HG02840 (cell line): ENCODE measurements at regions not wholly inside any gene's neighbourhood (a gene's known extent, or its start where the extent isn't known, plus 50 kb on each side); places are given as distances from the start of the nearest gene placed in this dataset.
"Not testable (repeated sequence)": the region's sequence is repeated elsewhere in the genome, so short reads cannot be mapped to it uniquely, and the experiment has no call there.

Experiments used
- ATAC-seq: cut with Tn5 transposase; IDR thresholded peaks from one replicate; pipeline ENCODE4 v1.9.1; 2021; ENCODE audit warnings: mild to moderate bottlenecking, moderate library complexity, moderate number of reproducible peaks; ENCODE audit not compliant: unreplicated experiment, low FRiP score

DNA sequence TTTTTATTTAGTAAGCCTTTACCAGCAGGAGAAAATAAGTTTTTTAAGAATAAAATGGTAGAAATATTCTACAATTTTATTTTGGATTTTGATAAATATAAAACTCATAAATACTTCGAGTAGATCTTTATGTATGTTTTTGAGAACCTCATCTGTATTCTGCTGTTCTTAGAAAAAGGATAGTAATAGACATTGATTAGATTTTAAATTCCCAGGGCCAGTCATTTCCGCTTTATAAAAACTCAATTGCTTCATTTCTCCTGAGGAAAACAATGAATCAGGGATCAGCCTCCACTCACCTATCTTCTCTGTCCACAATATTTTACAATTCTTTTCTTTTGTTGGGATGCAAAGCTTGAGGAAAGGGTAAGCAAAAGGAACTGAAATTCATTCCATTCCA lies 1983.5 kb upstream of the C9orf72 start:
- no peak for ATAC-seq

DNA sequence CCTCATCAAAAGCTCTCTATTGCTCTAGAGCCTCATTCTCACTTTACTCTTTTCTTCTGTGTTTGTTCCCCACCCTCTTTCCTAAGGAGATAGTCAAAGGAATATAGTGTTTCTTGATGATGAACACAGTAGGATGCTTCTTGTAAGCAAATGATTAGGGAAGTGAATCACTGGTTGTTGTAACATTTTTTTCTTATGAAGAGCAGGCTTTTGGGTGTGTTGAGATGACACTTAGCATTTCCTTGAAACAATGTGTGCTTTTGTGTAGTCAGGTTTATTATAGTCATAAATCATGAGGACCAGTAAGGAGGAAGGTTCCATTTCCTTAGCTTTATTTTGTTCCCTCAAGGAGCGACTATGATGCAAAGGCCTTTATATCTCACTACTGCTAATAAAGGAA lies 1991.3 kb upstream of the C9orf72 start:
- no peak for ATAC-seq

DNA sequence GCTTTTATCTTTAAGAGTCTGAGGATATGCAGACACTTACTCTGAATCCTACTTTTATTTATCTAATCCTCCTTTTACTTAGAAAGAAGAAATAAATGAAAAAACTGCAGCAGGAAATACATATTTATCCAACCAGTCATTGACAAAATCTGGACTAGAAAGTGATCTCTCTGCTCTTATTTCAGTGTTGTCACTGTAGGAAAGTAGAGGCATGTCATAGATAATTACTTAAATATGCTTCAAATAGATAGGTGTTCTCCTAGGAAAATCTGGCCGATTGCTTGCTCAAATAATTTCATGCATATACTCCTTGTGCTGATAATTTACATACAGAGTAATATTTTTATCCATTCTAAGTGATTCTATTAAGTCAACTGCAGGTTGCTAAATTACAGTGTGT lies 2001.9 kb upstream of the C9orf72 start:
- ATAC-seq, result no peak

DNA sequence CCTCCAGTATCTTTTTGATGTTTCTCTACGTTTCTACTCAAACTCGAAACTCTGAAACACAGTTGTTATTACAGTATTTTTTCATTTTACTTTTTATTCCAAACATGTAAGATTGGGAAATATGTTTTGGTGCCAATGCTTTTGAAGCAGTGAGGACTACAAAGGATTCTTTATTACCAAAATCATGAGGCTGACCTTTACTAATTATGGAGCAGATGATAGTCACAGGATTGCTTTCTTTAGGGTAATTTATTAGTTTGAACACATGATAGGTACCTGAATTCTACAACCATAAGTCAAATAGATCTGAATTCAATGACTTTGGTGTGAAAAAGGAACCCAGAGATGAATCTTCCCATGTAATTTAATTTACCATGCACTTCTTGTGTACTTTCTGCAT lies 2015.1 kb upstream of the C9orf72 start:
- no peak for ATAC-seq

- no peak for ATAC-seq
Observed at GRCh38 chr9:29609282-29609681, 2036.0 kb upstream of the C9orf72 start.

DNA sequence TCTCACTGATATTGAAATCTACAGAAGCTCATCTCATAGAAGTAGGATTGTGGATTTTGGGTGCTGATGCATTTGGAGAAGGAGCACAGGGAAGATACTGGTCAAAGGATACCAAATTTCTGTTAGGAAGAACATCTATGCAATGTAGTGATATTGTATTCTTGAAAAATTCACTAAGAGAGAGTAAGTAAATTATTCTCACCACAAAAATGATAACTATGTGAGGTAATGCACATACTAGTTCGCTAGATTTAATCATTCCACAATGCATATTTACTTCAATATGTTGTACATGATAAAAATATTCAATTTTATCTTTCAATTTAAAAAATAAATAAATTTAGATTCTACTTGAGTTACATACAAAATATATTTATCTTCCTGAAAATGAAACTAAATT lies 2040.5 kb upstream of the C9orf72 start:
- ATAC-seq, result no peak

GRCh38 chr9:29616844-29617243 lies 2043.6 kb upstream of the C9orf72 start:
- ATAC-seq, result no peak

DNA sequence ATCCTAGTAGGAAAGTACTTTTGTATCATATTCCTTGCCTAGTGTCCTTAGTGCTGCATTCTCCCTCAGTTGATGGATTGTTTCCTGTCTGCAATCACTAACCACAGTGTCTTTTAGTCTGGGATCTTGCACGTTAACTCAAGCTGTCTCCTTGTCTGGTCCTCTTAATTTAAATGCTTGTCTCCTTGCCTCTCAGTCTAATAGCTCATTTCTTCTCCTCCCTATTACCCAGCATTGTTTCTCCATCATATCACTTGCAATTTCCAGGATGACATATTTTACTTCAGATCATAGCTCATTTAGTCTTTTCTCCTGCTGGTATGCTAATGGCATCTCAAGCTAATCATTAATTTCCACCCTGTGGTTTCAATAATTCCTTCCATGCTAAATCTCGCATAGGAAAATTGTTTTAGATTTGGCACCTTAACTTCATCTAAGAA lies 2052.0 kb upstream of the C9orf72 start:
- no peak for ATAC-seq

DNA sequence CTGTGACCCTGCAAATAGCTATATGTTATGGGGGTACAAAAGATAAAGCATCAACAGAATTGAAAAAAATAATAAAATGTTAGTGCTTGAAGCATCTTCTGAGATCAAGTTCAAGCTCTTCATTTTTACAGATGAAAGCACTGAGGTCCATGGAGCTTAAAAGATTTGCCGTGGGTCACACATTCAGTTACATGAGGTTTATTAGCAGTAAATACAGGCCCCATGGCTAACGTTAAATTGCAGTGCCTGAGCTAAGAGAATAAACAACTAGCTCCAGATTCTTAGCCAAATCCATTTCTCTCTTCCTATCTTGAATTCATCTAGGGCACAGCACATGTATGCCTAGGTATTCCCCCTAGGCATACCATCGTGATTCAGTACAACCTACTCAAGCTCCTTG lies 2052.7 kb upstream of the C9orf72 start:
- no peak for ATAC-seq

- not testable (repeated sequence) for ATAC-seq
Observed at GRCh38 chr9:29628856-29629255, 2055.6 kb upstream of the C9orf72 start.

DNA sequence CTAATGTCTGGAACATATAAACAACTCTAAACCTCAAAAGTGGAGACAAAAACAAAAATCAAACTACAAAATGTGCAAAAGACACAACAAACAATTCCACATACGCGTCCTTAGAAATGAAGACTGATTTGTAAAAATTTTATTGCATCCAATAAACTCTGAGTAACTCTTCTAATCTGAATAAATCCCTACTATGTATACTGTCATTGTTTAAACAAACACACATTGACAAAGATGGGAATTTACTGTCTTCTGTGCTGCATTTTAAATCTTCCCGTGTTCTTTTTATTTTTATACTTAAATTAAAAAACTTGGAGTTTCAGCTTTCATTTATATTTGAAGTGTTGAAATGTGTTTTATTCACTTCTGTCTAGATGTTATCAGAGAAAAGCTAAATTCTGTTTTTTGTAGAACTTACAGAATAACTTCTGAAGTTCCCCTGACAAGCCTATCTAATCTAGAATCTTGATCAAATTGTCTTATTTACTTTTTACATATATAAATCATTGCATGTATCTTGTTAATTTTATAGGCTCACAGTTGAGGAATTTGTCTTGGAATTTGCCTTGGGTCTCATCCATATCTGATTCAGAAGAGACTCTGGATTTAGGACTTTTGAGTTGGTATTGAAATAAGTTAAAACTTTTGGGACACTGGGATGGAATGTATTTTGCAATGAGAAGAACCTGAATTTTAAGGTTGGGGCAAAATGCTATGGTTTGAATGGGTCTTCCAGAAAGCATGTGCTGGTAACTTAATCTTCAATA lies 2064.4 kb upstream of the C9orf72 start:
- no peak for ATAC-seq

- ATAC-seq, result no peak
Observed at GRCh38 chr9:29640507-29640906, 2067.2 kb upstream of the C9orf72 start.

DNA sequence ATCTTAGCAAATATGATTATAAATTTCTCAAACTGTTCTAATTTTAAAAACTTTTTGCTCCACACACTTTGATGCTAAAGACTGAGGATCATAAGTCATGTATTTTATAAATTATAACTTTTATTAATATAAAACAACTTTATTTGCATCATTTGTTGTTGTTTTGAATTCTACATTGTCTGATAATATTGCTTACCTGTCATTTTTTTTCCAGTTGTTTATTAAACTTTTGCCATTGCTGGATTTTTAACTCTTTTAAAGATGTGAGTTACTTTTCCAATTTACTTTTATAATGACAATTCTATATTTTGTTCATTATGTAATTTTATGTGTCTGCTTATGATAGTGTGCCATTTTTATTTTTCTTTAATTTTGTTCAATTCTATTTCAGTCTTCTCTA lies 2071.2 kb upstream of the C9orf72 start:
- ATAC-seq, result no peak

GRCh38 chr9:29647451-29647850 lies 2074.2 kb upstream of the C9orf72 start:
- no peak for ATAC-seq

DNA sequence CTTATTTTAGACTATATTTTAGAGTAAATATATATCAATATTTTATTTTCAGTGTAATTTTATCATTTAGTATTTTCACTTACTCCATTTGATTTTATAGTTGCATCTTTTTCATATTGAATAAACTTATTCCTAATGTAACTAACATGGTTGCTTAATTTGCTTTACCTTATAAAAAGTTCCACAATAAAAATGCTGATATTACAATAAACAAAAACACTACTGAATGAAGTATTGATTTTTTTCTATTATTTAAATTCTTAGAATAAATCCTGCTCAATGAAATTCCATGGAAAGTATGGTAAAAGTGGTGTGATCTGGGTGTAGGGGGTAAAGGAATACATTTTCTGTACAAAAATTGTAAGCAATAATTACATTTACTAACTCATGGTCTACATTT lies 2074.9 kb upstream of the C9orf72 start:
- ATAC-seq, result no peak

DNA sequence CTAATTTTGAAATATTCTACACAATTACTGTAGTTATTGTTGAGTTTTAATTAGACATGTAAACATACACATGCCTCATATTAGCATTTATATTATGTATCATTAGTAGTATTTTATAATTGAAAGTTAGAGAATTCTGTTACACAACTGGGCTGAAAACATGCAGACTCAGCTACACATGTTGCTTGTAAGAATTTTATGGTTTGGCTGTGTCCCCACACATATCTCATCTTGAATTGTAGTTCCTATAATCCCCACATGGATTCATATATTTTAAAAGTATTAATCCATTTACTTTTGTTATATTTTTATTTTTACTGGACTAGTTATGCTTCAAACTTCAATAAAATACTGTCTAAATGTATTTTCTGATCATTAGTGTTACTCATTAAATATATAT lies 2075.3 kb upstream of the C9orf72 start:
- ATAC-seq, result no peak

DNA sequence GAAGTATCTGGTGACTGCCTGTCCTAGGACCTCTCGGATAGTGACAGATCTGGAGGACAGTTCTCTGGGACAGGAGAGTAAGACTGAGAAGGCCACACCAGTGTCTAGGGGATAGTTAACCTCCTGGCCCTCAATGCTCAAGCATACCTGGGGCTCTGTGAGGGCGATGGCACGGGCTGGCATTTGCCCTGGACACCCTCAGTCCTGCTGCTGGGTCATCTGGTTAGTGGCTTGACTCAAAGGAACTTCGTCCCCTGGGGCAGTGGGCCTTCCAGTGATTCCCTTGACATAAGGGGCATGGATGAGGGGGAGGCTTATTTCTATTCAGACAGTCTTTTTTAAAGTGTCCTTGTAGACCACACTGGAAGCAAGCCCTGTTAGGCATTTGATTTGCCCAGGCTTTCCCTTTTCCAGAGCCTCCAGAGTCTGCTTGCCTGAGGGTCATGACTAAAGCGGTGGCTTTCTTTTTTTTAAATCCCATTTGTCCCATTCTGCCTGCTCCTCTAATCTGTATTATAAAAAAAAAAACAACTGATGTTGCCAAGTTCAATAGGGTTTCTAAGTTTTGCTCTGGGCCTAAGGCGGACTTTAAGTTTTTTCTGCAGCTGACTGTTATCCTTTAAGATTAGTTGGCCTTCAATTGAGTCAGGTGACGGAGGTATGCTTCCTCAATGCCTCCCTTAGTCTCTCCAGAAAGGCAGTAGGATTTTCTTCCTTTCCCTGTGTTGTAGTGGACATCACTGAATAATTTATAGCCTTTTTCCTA lies 2083.5 kb upstream of the C9orf72 start:
- no peak for ATAC-seq

- ATAC-seq, result no peak
Observed at GRCh38 chr9:29657821-29658220, 2084.5 kb upstream of the C9orf72 start.

GRCh38 chr9:29659014-29659413 lies 2085.7 kb upstream of the C9orf72 start:
- no peak for ATAC-seq

DNA sequence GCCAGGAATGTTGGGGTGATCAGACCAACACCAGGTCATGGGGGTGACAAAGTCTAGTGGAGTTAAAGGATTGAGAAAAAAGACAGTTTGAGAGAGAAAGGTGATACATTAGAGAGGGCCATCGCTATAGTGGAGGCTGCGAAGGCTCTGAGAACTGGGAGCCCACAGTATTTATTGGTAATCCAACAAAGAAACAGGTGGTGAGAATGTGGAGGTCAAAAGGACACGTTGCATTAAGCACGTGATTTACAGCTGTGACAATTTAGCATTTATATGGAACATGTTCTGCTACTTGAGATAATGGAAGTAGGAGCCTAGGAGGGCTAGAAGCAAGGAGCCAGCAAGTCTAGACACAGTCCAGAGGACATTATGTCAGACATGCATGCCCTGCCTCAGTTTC lies 2086.5 kb upstream of the C9orf72 start:
- ATAC-seq, result no peak

DNA sequence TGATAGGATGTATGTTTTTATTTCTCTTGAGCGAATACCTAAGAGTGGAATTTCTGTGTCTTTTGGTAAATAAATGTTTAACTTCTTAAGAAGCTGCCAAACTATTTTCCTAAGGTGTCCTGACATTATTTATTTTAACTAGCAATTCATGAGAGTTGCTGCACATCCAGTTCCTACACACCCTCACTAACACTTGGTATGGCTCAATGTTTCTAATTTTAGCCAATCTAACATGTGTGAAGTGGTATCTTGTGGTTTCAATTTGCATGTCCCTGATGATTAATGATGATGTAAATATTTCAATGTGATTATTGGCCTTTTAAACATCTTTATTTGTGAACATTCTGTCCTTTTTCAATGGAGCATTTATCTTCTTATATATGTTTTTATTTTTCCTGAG lies 2095.5 kb upstream of the C9orf72 start:
- ATAC-seq, result no peak

DNA sequence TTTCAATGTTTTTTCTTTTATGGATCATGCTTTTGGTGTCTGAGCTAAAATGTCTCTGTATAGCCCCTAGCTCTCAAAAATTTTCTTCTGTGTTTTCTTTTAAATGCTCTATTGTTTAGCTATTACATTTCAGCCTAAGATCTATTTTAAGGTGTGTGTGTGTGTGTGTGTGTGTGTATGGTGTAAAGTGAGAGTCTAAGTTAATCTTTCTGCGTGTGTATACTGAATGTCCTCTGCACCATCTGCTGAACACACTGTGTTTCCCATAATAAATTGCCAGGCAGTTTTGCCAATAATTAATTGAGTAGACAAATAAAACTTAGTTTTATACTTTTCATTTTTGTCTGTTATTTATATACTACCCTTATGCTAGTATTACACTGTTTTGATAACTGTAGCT lies 2096.3 kb upstream of the C9orf72 start:
- no peak for ATAC-seq
